H1 (cell line): ENCODE measurements at regions not wholly inside any gene's neighbourhood (a gene's known extent, or its start where the extent isn't known, plus 50 kb on each side); places are given as distances from the start of the nearest gene placed in this dataset.

Experiments used
- CTCF ChIA-PET: fragments of 300-600 bp; sonication (Branson Sonifier 250); formaldehyde crosslinking; loops from one replicate; lab custom pipeline; 2021; ENCODE audit not compliant: partially characterized antibody; lab: Charles Lee
- POLR2A ChIA-PET: fragments of 300-600 bp; sonication (Branson Sonifier 250); formaldehyde crosslinking; loops from one replicate; lab custom pipeline; 2021; ENCODE audit warnings: inconsistent platforms; ENCODE audit not compliant: partially characterized antibody; lab: Charles Lee
- DNase-seq, 2 experiments: peaks; one replicate each; pipeline versions ENCODE4 v3.0.0 to v3.0.0-alpha.2; 2010 to 2022; ENCODE audit warnings: low spot score in 2 of 2, low read depth in 1 of 2, mixed read lengths in 1 of 2
- FAIRE-seq: peaks from 2 replicates; lab custom pipeline; 2011; peaks lifted over from hg19 to GRCh38; lab: Jason Lieb, UNC
- H2AFZ ChIP-seq: 2 replicates; pipeline ENCODE4 v1.8.1; 2012; ENCODE audit warnings: low read length, inconsistent platforms
- H2AK5ac ChIP-seq: 2 replicates; pipeline ENCODE4 v1.6.1; 2013; ENCODE audit warnings: low read depth, low read length
- H2BK120ac ChIP-seq: replicated peaks from 2 replicates; pipeline ENCODE3; 2013; ENCODE audit warnings: low read depth, low read length, inconsistent platforms
- H2BK12ac ChIP-seq: 2 replicates; pipeline ENCODE4 v1.6.1; 2013; ENCODE audit warnings: low read depth, low read length
- H2BK15ac ChIP-seq: 2 replicates; pipeline ENCODE4 v1.6.1; 2013; ENCODE audit warnings: low read length
- H2BK20ac ChIP-seq: 2 replicates; pipeline ENCODE4 v1.6.1; 2013; ENCODE audit warnings: low read length
- H2BK5ac ChIP-seq: 2 replicates; pipeline ENCODE4 v1.6.1; 2013; ENCODE audit warnings: low read depth, low read length
- H3K14ac ChIP-seq: 2 replicates; pipeline ENCODE4 v1.6.1; 2013; ENCODE audit warnings: inconsistent platforms; ENCODE audit not compliant: insufficient read length
- H3K18ac ChIP-seq: 2 replicates; pipeline ENCODE4 v1.6.1; 2013; ENCODE audit warnings: low read length; ENCODE audit errors: extremely low read depth
- H3K23ac ChIP-seq: 2 replicates; pipeline ENCODE4 v1.6.1; 2013; ENCODE audit warnings: inconsistent platforms; ENCODE audit not compliant: insufficient read length
- H3K23me2 ChIP-seq: 2 replicates; pipeline ENCODE4 v1.6.1; 2013; ENCODE audit warnings: low read depth, low read length
- H3K27ac ChIP-seq: 2 replicates; pipeline ENCODE4 v1.6.1; 2011; ENCODE audit warnings: low read depth, low read length, inconsistent platforms
- H3K27me3 ChIP-seq, 4 experiments: replicated peaks in 1 of 4; 1 replicate in 1 of 4; 2 replicates in 3 of 4; pipeline versions ENCODE4 v1.6.1 to v1.8.1; 2011 to 2013; ENCODE audit warnings: low read length in 3 of 4, mild to moderate bottlenecking in 3 of 4, inconsistent platforms in 2 of 4, mixed read lengths in 2 of 4, moderate library complexity in 1 of 4; ENCODE audit not compliant: control insufficient read depth in 3 of 4, insufficient read depth in 3 of 4; ENCODE audit errors: extremely low read depth in 1 of 4
- H3K36me3 ChIP-seq, 4 experiments: 2 replicates each; pipeline versions ENCODE4 v1.6.1 to v1.8.1; 2011 to 2013; ENCODE audit warnings: mild to moderate bottlenecking in 4 of 4, low read length in 3 of 4, moderate library complexity in 2 of 4, control low read depth in 1 of 4, inconsistent platforms in 1 of 4; ENCODE audit not compliant: insufficient read depth in 4 of 4, control insufficient read depth in 2 of 4
- H3K4ac ChIP-seq: replicated peaks from 2 replicates; pipeline ENCODE3; 2013; ENCODE audit warnings: low read length, low read depth, mixed read lengths, inconsistent platforms; ENCODE audit not compliant: insufficient read length
- H3K4me1 ChIP-seq, 4 experiments: replicated peaks in 1 of 4; 1 replicate in 1 of 4; 2 replicates in 3 of 4; pipeline versions ENCODE4 v1.6.1 to v1.8.1; 2011 to 2013; ENCODE audit warnings: low read length in 3 of 4, inconsistent platforms in 2 of 4, mixed read lengths in 1 of 4; ENCODE audit not compliant: insufficient read depth in 4 of 4, control insufficient read depth in 3 of 4
- H3K4me2 ChIP-seq, 2 experiments: 2 replicates each; pipeline versions ENCODE4 v1.6.1 to v1.8.1; 2011 to 2013; ENCODE audit warnings: low read depth in 2 of 2, low read length in 2 of 2, control low read depth in 1 of 2, inconsistent platforms in 1 of 2, mild to moderate bottlenecking in 1 of 2; ENCODE audit not compliant: insufficient read depth in 1 of 2
- H3K4me3 ChIP-seq, 4 experiments: fragments of 200-600, 300-600 bp in 1 of 4; sonication (generic), shearing (Covaris generic), sonication (Bioruptor Twin) in 1 of 4; 2 replicates each; pipeline versions ENCODE4 v1.5.1 to v1.8.1; 2011 to 2016; ENCODE audit warnings: low read length in 4 of 4, low read depth in 3 of 4, control low read depth in 2 of 4, inconsistent platforms in 2 of 4, mild to moderate bottlenecking in 2 of 4, mixed read lengths in 1 of 4, moderate library complexity in 1 of 4; ENCODE audit not compliant: insufficient read depth in 2 of 4; ENCODE audit errors: extremely low read depth in 1 of 4
- H3K56ac ChIP-seq: replicated peaks from 2 replicates; pipeline ENCODE3; 2013; ENCODE audit warnings: low read depth, mild to moderate bottlenecking, mixed read lengths, low read length, inconsistent platforms; ENCODE audit not compliant: insufficient read length
- H3K79me1 ChIP-seq: 2 replicates; pipeline ENCODE4 v1.6.1; 2013; ENCODE audit warnings: low read depth, low read length, control low read depth
- H3K79me2 ChIP-seq, 2 experiments: 2 replicates each; pipeline versions ENCODE4 v1.6.1 to v1.8.1; 2012 to 2013; ENCODE audit warnings: low read length in 2 of 2, mild to moderate bottlenecking in 2 of 2, inconsistent platforms in 1 of 2; ENCODE audit not compliant: insufficient read depth in 2 of 2, control insufficient read depth in 1 of 2
- H3K9ac ChIP-seq, 4 experiments: replicated peaks in 1 of 4; 1 replicate in 1 of 4; 2 replicates in 3 of 4; pipeline versions ENCODE4 v1.6.1 to v1.8.1; 2011 to 2013; ENCODE audit warnings: low read depth in 3 of 4, low read length in 3 of 4, control low read depth in 2 of 4, mild to moderate bottlenecking in 2 of 4, moderate library complexity in 2 of 4, inconsistent platforms in 1 of 4; ENCODE audit errors: extremely low read depth in 1 of 4
- H3K9me3 ChIP-seq, 2 experiments: 2 replicates each; pipeline versions ENCODE4 v1.6.1 to v1.8.1; 2012 to 2013; ENCODE audit warnings: mild to moderate bottlenecking in 2 of 2, moderate library complexity in 2 of 2, control low read depth in 1 of 2, inconsistent platforms in 1 of 2, low read depth in 1 of 2, low read length in 1 of 2, mixed read lengths in 1 of 2; ENCODE audit not compliant: insufficient read depth in 2 of 2
- H4K20me1 ChIP-seq, 2 experiments: replicated peaks in 1 of 2; 2 replicates each; pipeline versions ENCODE3 to v1.8.1; 2011 to 2013; ENCODE audit warnings: inconsistent platforms in 2 of 2, low read length in 2 of 2, mild to moderate bottlenecking in 1 of 2; ENCODE audit not compliant: insufficient read depth in 2 of 2, control insufficient read depth in 1 of 2
- H4K5ac ChIP-seq: 2 replicates; pipeline ENCODE4 v1.6.1; 2013; ENCODE audit warnings: low read length, low read depth, mixed read lengths, inconsistent platforms; ENCODE audit not compliant: insufficient read length
- H4K8ac ChIP-seq: 2 replicates; pipeline ENCODE4 v1.8.0; 2013; ENCODE audit warnings: mild to moderate bottlenecking, moderate library complexity, low read length, inconsistent platforms; ENCODE audit not compliant: insufficient read depth; ENCODE audit errors: extremely low read depth
- H4K91ac ChIP-seq: replicated peaks from 2 replicates; pipeline ENCODE3; 2013; ENCODE audit warnings: low read length, mixed read lengths, inconsistent platforms; ENCODE audit not compliant: insufficient read length
- ATF2 ChIP-seq: IDR thresholded peaks from 2 replicates; pipeline ENCODE4 v1.6.1; 2012; ENCODE audit warnings: low read length, inconsistent platforms
- CHD2 ChIP-seq: IDR thresholded peaks from 2 replicates; pipeline ENCODE4 v1.6.1; 2012; ENCODE audit warnings: low read length, improper control_type of control experiment
- CREB1 ChIP-seq: IDR thresholded peaks from 2 replicates; pipeline ENCODE4 v1.6.1; 2012; ENCODE audit warnings: inconsistent platforms
- CTCF ChIP-seq, 3 experiments: IDR thresholded peaks; 1 replicate in 2 of 3; 2 replicates in 1 of 3; pipeline versions ENCODE4 v1.5.1 to v1.6.1; 2011; ENCODE audit warnings: low read length in 3 of 3, mild to moderate bottlenecking in 3 of 3, inconsistent platforms in 2 of 3, low read depth in 1 of 3, moderate library complexity in 1 of 3; ENCODE audit not compliant: insufficient read depth in 1 of 3; ENCODE audit errors: control extremely low read depth in 1 of 3
- NANOG ChIP-seq: IDR thresholded peaks from 2 replicates; pipeline ENCODE4 v1.6.1; 2011; ENCODE audit warnings: low read length, low read depth, mild to moderate bottlenecking, inconsistent platforms; ENCODE audit not compliant: insufficient read depth, poor library complexity, severe bottlenecking
- SP4 ChIP-seq: IDR thresholded peaks from 2 replicates; pipeline ENCODE4 v1.6.1; 2012; ENCODE audit warnings: low read length, inconsistent platforms
- TAF7 ChIP-seq: optimal IDR thresholded peaks from 2 replicates; pipeline ENCODE3; 2011; ENCODE audit warnings: low read depth, mild to moderate bottlenecking, inconsistent platforms, low read length, moderate library complexity, borderline replicate concordance
- WGBS, 2 experiments: shearing (Covaris generic) in 1 of 2; methylation state at CpG; one replicate each; pipeline versions ENCODE4 v1.1.6 to v1.1.7; 2013 to 2015; ENCODE audit warnings: low lambda C conversion rate in 2 of 2, mixed read lengths in 2 of 2, inconsistent platforms in 1 of 2, low coverage in 1 of 2, missing lambda C conversion rate in 1 of 2; ENCODE audit not compliant: insufficient replicate concordance in 2 of 2, insufficient coverage in 1 of 2, insufficient read length in 1 of 2; ENCODE audit errors: extremely low coverage in 1 of 2, missing lambda C conversion rate in 1 of 2; 5-methylcytosine and 5-hydroxymethylcytosine counted together

GRCh38 chr20:57079031-57080005 lies 187.1 kb downstream of the BMP7 start:
- no peak for FAIRE-seq
- Histone ChIP-seq H3K18ac (no peak overlapping the region), H2BK5ac (no peak overlapping the region), H2AK5ac (no peak overlapping the region), H3K36me3 (no peaks in the 10 kb centered on the region), H3K4me2 (no peak overlapping the region), H2BK120ac (no peak overlapping the region), H4K20me1 (peaks cover 0 to 5% of the 10 kb centered on the region in 2 experiments), H4K91ac (no peak overlapping the region), H3K14ac (no peak overlapping the region), H2BK12ac (no peak overlapping the region), H3K23ac (no peak overlapping the region), H3K56ac (no peak overlapping the region), H3K9ac (no peak overlapping the region), H4K5ac (no peak overlapping the region), H4K8ac (no peak overlapping the region), H3K4ac (no peak overlapping the region), H3K9me3 (peaks cover 0 to 5% of the 10 kb centered on the region in 2 experiments; a peak in 2 of 4 replicates), H3K79me2 (no peaks in the 10 kb centered on the region; a peak in 1 of 4 replicates), H3K79me1 (no peaks in the 10 kb centered on the region), H3K27me3 (no peaks in the 10 kb centered on the region), H2BK20ac (no peak overlapping the region), H3K4me1 (no peaks in the 10 kb centered on the region), H3K27ac (no peak overlapping the region), H2BK15ac (no peak overlapping the region), H3K23me2 (no peaks in the 10 kb centered on the region), H3K4me3 (no peak overlapping the region), H2AFZ (no peak overlapping the region)
- 82% methylated on average over 2 of the region's 2 CpGs; no CpG with 5 or more reads in 1 of the 2 experiments for WGBS, 2 experiments
- no peak for DNase-seq
- ChIA-PET CTCF (interaction anchor here (0.9 to 1.6 kb wide), 4 partner anchors 12 to 267 kb away, joined by 3 to 5 read pairs (median 4); no protein-coding TSS in a partner anchor), POLR2A (no interaction called here)
- TF ChIP-seq CHD2, result no peak
- TF ChIP-seq TAF7, result no peak
- no peak for TF ChIP-seq SP4
- TF ChIP-seq NANOG, result no peak
- TF ChIP-seq ATF2, result no peak
- TF ChIP-seq CREB1, result no peak
- TF ChIP-seq CTCF (IDR thresholded peaks at IDR 0.05; ENCODE audit: control extremely low read depth in 1 of 3, insufficient read depth in 1 of 3, low read depth in 1 of 3, low read length in 3 of 3), result no peak
